GM20431 (cell line): ENCODE measurements at regions not wholly inside any gene's neighbourhood (a gene's known extent, or its start where the extent isn't known, plus 50 kb on each side); places are given as distances from the start of the nearest gene placed in this dataset.

ENCODE experiments used
- in situ Hi-C: fragments of 300-500 bp; cut with MseI, MboI; formaldehyde crosslinking; loops from one replicate; pipeline ENCODE4 v1.15.0; 2020; ENCODE audit warnings: low sequenced_read_pairs; ENCODE audit not compliant: unreplicated experiment

DNA sequence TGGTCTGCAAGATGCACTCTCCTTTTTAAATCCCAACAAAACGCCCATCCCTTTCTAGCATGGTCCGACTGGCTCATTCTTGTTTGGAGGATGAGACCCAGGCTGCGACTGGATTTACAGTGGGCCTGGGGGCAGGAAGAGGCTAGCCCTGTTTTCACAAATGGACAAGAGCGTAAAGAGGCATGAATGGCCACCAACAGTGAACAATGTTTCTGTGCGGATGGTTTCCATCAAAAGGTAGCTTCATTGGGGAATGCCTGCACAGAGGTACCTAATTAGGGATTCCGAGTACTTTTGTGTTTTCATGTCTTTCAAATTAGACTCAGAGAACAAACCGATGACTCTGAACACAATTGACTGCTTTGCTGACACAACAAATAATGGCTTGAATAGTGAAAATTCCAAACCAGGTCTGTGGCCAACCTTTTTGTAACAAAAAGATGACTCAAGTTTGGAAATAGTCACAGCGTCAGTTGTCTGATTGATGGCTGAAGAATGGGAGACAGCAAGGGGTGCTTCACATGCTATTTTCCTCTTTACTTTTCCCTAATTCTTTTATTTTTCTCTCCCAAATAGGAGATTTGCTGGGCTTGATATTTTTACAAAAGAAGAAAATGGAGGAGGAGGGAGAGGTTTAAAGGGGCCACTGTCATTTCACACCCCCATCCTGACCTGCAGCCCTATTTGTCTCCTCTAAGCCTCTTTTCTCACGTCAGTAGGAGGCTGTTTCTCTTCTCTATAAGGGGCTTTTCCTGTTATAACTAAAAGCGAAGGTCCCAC lies 208.1 kb upstream of the S1PR3 start:
- in situ Hi-C loops: no loop called here

DNA sequence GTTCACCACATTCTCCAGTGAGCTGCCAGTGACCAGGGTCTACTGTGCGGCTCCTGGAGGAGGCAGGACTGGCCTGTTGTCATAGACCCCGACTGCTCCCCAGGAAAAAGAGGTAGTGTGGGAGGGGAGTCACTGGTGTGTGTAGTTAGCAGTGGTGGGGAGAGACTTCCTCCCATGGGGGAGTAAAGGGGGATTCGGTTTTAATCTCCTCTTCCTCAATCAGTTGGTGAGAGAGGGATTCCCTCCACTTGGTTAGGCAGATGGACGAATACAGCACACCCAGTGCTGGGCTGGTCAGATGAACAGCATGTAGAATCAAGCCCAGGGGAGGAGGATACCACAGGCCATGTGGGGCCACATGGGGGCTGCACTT lies 207.6 kb upstream of the S1PR3 start:
- in situ Hi-C loops: no loop called here

GRCh38 chr9:88784960-88785359 lies 206.3 kb upstream of the S1PR3 start:
- in situ Hi-C loops: no loop called here

DNA sequence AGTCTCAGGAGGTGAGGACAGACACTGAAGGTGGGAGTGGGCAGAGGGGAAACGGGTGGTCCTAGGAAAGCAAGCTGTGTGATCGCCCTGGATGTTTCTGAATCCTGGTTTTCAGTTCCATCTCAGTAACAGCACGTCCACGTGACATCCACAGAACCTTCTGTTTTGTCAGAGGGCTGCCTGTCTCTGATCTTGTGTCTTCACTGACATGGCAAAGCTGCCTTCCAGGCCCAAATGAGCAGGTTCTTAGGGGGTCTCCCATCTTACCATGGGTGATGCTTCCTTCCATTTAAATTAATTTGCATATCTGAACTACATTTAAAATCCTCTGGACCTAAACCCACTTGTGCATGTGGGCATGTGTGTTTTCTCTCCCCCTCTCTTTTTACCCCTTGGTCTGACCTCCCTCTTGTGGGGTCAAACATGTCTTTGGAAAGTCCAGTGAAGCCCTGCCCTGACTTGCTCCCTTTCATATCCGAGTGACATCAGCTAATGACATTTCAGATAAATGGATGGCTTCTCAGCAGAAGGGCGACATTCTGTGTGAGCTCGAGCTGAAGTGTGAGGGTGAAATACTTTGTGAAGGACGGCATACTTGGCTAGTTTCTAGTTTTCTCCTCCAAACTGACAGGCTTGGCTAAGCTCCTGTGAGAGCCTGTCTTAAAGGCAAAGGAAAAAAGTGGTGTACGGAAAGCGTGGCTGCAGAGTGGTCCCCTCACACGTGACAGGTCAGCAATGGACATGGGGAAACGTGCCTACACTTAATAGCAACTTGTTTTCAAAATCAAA lies 204.8 kb upstream of the S1PR3 start:
- in situ Hi-C loops: no loop called here

DNA sequence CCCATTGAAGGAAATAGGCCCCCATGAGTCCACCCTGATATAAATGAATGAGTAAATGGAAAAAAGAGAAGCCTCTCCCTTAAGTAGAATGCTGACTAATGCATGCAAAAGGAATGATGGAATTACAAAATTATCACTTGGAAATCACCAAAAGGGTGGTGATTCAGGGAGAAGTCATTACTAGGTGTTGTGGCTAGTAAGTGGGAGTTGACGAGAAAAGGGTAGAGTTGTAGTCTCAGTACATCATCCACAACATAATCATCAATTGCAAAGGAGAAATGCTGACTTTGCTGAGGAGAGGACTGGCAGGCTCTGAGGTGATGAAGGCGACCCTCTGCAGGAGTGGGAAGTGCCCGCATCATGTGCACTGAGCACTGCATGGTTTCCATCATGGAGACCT lies 201.5 kb upstream of the S1PR3 start:
- in situ Hi-C loops: no loop called here

DNA sequence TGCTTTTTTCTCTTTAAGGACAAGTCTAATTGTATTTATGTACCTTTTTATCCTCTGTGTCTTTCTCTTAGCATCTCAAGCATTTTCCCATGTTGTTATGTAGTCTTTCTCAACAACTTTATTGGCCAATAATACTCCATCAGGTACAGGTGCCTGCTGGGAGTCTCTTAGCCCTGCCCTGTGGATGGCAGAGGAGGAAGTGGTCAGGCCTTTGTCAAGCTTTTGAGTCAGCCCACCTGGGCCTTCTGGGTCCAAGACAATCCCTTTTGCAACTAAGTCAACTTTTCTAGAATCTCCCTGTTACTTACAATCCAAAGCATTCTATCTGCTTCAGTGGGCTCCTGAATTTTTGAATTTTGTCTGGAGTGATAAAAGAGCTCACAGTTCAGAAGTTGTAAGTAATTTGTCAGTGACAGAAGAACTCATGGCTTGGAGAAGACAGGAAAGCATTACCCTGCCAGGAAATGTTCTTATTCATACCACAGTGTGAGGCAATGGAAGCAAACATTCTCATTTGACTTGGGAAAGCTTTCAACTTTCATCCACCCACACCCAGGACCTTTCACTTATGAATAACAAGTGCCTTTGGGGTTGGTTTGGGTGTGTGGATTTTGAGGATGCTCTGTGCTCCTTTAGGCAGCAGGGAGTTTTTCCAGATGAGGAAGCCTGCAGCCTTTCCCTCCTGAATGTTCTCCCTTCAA lies 200.0 kb upstream of the S1PR3 start:
- in situ Hi-C loops: no loop called here

GRCh38 chr9:88792502-88792901 lies 198.8 kb upstream of the S1PR3 start:
- in situ Hi-C loops: no loop called here

DNA sequence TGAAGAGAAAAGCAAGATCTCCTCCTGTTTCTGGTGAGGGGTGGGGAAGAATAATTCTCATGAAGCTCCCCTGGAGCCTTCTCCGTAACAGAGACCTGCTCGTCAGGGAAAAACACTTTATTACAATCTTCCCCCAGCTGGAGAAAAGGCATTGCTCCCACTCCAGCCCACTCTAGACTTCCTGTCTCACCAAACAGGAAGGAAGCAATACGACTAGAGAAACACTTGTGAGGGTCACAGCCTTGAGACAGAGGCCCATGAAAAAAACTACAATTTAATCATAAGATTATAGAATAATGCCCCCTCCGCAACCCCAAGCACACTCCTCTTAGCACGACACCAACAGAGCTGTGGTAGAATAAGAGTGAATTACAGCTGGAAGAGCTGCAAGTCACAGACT lies 197.2 kb upstream of the S1PR3 start:
- in situ Hi-C loops: no loop called here

DNA sequence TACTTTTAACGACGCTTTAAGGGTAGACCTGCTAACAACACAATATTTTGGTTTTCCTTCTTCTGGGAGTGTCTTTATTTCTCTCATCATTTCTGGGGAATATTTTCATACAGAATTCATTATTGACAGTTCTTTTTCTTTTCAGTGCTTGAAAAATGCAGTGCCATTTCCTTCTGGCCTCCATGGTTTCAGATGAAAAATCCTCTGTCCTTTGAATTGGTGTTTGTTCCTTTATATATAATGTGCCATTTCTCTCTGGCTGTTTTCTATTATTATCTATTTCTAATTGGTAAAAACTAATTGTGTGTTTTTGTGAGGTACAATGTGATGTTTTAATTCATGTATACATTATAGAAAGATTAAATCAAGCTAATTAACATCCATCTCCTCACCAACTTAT lies 194.3 kb upstream of the S1PR3 start:
- in situ Hi-C loops: no loop called here

DNA sequence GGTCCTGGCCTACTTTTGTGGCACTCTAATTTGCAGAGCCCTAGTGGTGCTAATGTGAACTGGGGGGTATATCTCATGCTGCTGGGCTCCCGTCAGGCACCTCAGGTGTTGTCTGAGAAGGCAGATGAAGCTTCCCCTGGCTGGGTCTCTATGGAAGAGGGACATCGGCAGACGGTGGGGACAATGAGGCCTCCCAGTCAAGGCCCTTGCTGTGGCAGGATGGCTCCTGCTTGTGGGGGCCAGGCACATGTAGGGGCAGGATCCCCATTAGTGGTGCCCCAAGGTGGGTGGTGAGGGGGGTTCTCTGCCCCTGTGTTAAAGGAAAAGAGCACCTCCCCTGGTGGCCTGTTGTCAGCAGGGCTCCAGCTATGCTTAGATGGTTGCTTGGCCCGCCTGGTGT lies 192.8 kb upstream of the S1PR3 start:
- in situ Hi-C loops: no loop called here

DNA sequence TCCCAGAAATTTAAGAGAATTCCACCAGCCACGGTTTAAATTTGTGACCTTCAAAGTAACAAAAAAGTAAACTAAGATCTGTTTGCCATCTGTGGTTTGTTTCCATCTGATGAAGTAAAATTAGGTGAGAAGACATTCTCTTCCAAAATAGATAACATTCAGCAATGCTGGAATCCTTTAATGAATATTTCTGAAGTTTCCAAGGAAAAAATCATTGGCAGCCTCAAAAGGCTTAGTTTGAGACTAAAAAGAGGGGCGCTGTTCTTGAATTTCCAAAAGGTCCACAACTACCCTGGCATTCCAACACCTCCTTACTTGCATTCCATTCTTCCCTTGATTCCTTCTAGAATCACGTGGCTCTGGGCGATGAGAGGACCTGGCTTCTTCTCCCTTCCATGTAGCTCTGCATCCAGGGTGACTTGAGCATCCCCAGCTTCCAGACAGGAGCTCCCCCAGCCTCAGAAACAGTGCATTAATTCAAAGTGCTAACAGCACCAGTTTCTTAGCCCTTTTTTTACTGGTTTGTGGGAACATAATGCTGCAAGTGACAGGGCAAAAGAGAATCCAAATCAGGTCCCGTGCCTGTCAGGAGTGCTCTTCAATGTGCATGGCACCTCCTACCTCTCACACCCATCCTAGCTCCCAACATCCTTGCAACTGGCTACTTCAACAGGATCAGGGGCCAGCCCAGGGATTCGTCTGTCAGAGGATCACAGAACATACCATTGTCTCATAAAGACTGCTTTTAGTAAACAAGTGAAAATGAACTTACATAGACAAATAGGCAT lies 191.5 kb upstream of the S1PR3 start:
- in situ Hi-C loops: no loop called here

DNA sequence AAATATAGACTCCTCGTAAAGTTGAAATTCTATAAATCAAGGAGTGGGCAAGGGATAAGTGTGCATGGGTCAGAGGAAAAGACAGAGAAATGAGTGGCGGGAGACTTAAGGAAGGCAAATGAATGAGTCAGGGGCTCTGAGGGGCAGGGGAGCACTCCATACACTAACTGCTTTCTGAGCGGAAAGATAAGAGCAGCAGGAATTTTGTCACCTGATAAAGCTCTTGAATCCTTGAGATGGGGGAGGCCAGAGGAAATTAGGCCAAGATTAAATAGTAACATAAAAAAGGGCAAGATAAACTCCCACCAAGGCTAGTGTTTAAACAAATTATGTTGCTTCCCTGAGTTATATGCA lies 191.0 kb upstream of the S1PR3 start:
- in situ Hi-C loops: no loop called here

- in situ Hi-C loops: no loop called here
Measured at GRCh38 chr9:88801214-88801796, 190.0 kb upstream of the S1PR3 start.

DNA sequence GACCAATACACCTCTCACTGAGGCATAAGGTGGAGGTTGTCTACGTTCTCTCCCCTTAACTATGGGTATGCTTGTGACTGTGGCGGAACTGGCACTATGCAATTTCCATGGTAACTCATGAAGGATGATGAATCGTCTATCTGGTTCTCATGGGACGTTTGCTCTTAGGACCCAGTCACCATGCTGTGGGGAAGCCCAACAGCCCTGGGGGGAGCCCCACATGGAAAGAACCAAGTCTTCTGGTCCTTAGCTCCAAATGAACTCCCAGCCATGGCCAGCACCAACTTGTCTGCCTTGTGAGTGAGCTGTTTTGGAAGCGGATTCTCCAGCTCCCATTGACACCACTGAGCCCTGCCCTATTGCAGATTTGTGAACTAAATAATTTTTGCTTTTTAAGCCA lies 188.7 kb upstream of the S1PR3 start:
- in situ Hi-C loops: no loop called here

DNA sequence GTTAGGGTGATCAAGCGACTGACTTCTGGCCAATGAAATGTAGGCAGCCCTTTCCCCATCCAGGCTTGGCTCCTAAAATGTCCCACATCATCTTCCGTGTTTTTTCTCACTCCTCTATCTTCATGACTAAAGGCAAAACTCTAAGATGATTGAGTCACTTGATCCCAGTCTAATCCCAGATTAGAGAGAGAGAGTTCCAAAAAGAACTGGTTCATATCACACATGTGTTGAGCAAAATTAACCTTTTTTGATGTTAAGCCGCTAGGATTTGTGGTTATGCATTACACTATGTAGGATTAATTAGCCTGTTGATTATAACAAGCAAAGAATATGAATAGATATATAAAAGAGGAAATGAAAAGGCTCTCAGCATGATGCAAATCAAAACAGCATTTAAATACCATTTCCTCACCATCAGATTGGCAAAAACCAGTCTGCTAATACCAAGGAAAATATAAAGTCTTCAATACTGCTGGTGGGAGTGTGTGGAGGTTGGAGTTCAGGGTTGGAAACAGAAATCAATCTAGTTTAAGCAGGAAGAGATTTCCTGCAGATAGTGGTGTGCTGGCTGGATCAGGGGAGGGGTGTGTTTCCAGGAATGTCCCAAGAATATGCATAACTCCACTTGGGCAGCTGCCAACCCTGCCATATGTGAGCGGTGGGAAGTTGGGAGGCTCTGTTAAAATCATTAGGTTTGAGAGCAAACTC lies 187.6 kb upstream of the S1PR3 start:
- in situ Hi-C loops: no loop called here

DNA sequence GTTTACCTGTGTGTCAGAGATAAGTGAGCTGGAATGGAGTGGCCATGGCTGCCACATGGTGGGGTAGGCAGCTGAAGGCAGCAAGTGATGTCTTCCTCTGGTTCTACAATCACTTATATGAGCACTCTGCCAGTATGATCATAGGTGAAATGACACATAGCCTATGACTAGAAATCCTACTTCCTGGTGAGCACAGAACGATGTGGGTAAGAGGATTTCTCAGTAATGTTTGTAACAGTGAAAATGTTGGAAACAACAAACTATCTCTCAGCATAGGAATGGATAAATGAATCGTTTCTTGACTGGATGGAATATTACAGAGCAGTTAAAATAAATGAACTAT lies 187.0 kb upstream of the S1PR3 start:
- in situ Hi-C loops: no loop called here

DNA sequence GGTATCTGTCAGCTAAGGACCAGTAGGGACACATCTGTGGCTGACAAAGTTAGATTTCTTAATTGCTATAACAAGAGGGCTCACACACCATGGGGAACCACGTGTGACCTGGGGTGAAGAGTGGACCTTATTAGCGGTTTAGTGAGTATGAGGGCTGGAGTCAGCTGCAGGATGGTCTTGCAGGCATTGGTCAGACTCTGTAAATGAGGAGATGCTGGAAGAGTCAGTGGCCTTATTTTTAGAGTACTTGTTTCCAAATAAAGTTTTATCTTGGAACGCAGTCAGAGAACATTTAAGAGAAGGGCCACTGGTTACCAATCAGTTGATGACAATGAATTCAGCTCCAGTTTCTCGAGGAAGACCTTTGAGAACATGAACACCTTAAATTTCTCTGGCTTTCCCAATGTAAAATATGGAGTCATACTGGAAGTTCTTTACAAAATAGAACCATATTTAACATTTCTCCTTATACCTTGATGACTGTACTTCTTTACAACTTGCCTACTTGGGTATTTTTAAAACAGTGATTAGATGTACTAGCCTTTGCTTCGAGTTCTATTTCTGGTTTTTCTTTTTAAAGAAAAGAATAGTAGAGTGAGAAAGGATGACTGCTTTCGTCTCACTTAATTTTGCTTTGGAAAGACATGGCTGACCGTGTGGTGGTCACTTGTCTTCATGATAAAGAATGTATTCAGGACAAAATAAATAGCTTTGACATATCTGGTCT lies 185.9 kb upstream of the S1PR3 start:
- in situ Hi-C loops: no loop called here

- in situ Hi-C loops: no loop called here
Measured at GRCh38 chr9:88807426-88807825, 183.8 kb upstream of the S1PR3 start.
